ENCODE measurements at regions not wholly inside any gene's neighbourhood (a gene's known extent, or its start where the extent isn't known, plus 50 kb on each side); places are given as distances from the start of the nearest gene placed in this dataset.
A peak's percentile ranks its signal among the peaks of the same experiment; 100 is the strongest.

GRCh38 chr1:200302192-200302920 lies 107.5 kb downstream of the ZNF281 start (continued):
- TF ChIP-seq JARID2 (CRISPR knock-in tag; IDR thresholded peaks at IDR 0.05; ENCODE audit: insufficient replicate concordance) (no peak), TAF1 (CRISPR knock-in tag; IDR thresholded peaks at IDR 0.05) (no peak), ZNF850 (CRISPR knock-in tag; conservative IDR thresholded peaks at IDR 0.05) (no peak), PRMT3 (CRISPR knock-in tag; IDR thresholded peaks at IDR 0.05; ENCODE audit: borderline replicate concordance, low read depth) (no peak), RARA (CRISPR knock-in tag; IDR thresholded peaks at IDR 0.05) (no peak), CHD4 (IDR thresholded peaks at IDR 0.05; ENCODE audit: borderline replicate concordance, low read length) (no peak), SP1 (IDR thresholded peaks at IDR 0.05) (no peak), SP1 (CRISPR knock-in tag; IDR thresholded peaks at IDR 0.05) (no peak), ZNF33A (CRISPR knock-in tag; IDR thresholded peaks at IDR 0.05; ENCODE audit: borderline replicate concordance) (0 out of 2 replicates have a peak, but pooled peaks have one; percentile 31), ZNF761 (CRISPR knock-in tag; conservative IDR thresholded peaks at IDR 0.05) (no peak), RAD21 (CRISPR knock-in tag; IDR thresholded peaks at IDR 0.05) (peak; percentile 34; the same call in 1 of the 2 replicates), KDM5A (IDR thresholded peaks at IDR 0.05; ENCODE audit: borderline replicate concordance, low read length) (no peak), SMAD3 (CRISPR knock-in tag; IDR thresholded peaks at IDR 0.05) (no peak), ZNF350 (CRISPR knock-in tag; IDR thresholded peaks at IDR 0.05; ENCODE audit: borderline replicate concordance, low read depth) (no peak), TBX2 (CRISPR knock-in tag; IDR thresholded peaks at IDR 0.05; ENCODE audit: borderline replicate concordance) (no peak), TFAP4 (IDR thresholded peaks at IDR 0.05; ENCODE audit: borderline replicate concordance, low read depth) (no peak), ZNF101 (CRISPR knock-in tag; IDR thresholded peaks at IDR 0.05; ENCODE audit: borderline replicate concordance, low read depth) (no peak), RBFOX2 (IDR thresholded peaks at IDR 0.05; ENCODE audit: low read depth, low read length) (no peak), ZNF768 (CRISPR knock-in tag; IDR thresholded peaks at IDR 0.05) (no peak), CREB1 (IDR thresholded peaks at IDR 0.05) (no peak), CREB1 (CRISPR knock-in tag; IDR thresholded peaks at IDR 0.05) (no peak), ZNF816 (CRISPR knock-in tag; IDR thresholded peaks at IDR 0.05; ENCODE audit: borderline replicate concordance) (no peak), ZNF788 (CRISPR knock-in tag; IDR thresholded peaks at IDR 0.05; ENCODE audit: borderline replicate concordance) (no peak), NPAS2 (CRISPR knock-in tag; IDR thresholded peaks at IDR 0.05; ENCODE audit: borderline replicate concordance) (no peak)
- TF ChIP-seq, protein P1, sequence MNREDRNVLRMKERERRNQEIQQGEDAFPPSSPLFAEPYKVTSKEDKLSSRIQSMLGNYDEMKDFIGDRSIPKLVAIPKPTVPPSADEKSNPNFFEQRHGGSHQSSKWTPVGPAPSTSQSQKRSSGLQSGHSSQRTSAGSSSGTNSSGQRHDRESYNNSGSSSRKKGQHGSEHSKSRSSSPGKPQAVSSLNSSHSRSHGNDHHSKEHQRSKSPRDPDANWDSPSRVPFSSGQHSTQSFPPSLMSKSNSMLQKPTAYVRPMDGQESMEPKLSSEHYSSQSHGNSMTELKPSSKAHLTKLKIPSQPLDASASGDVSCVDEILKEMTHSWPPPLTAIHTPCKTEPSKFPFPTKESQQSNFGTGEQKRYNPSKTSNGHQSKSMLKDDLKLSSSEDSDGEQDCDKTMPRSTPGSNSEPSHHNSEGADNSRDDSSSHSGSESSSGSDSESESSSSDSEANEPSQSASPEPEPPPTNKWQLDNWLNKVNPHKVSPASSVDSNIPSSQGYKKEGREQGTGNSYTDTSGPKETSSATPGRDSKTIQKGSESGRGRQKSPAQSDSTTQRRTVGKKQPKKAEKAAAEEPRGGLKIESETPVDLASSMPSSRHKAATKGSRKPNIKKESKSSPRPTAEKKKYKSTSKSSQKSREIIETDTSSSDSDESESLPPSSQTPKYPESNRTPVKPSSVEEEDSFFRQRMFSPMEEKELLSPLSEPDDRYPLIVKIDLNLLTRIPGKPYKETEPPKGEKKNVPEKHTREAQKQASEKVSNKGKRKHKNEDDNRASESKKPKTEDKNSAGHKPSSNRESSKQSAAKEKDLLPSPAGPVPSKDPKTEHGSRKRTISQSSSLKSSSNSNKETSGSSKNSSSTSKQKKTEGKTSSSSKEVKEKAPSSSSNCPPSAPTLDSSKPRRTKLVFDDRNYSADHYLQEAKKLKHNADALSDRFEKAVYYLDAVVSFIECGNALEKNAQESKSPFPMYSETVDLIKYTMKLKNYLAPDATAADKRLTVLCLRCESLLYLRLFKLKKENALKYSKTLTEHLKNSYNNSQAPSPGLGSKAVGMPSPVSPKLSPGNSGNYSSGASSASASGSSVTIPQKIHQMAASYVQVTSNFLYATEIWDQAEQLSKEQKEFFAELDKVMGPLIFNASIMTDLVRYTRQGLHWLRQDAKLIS (CRISPR knock-in tag; IDR thresholded peaks at IDR 0.05), result no peak
- TF ChIP-seq, protein P2, sequence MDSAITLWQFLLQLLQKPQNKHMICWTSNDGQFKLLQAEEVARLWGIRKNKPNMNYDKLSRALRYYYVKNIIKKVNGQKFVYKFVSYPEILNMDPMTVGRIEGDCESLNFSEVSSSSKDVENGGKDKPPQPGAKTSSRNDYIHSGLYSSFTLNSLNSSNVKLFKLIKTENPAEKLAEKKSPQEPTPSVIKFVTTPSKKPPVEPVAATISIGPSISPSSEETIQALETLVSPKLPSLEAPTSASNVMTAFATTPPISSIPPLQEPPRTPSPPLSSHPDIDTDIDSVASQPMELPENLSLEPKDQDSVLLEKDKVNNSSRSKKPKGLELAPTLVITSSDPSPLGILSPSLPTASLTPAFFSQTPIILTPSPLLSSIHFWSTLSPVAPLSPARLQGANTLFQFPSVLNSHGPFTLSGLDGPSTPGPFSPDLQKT (CRISPR knock-in tag; IDR thresholded peaks at IDR 0.05; ENCODE audit: borderline replicate concordance), result no peak

Data from HepG2 (cell line).